ENCODE measurements at regions not wholly inside any gene's neighbourhood (a gene's known extent, or its start where the extent isn't known, plus 50 kb on each side); places are given as distances from the start of the nearest gene placed in this dataset.

DNA sequence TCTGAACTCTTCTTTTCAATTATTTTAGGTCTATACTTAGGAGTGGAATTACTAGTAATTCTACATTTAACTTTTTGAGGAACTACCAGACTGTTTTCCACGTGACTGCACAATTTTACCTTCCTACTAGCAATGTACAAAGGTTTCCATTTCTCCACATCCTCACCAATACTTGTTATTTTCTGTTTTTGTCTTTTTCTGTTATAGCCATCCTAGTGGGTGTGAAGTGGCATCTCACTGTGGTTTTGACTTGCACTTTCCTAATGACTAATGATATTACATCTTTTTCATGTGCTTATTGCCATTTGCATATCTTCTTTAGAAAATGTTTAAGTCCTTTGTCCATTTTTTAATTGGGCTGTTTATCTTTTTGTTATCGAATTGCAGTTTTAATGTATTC is 136.9 kb upstream of the EGFLAM start (continued):
- TF ChIP-seq, protein P1, sequence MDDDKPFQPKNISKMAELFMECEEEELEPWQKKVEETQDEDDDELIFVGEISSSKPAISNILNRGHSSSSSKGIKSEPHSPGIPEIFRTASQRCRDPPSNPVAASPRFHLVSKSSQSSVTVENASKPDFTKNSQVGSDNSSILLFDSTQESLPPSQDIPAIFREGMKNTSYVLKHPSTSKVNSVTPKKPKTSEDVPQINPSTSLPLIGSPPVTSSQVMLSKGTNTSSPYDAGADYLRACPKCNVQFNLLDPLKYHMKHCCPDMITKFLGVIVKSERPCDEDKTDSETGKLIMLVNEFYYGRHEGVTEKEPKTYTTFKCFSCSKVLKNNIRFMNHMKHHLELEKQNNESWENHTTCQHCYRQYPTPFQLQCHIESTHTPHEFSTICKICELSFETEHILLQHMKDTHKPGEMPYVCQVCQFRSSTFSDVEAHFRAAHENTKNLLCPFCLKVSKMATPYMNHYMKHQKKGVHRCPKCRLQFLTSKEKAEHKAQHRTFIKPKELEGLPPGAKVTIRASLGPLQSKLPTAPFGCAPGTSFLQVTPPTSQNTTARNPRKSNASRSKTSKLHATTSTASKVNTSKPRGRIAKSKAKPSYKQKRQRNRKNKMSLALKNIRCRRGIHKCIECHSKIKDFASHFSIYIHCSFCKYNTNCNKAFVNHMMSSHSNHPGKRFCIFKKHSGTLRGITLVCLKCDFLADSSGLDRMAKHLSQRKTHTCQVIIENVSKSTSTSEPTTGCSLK (tag by site-specific recombination; IDR thresholded peaks at IDR 0.05) = no peak

DNA sequence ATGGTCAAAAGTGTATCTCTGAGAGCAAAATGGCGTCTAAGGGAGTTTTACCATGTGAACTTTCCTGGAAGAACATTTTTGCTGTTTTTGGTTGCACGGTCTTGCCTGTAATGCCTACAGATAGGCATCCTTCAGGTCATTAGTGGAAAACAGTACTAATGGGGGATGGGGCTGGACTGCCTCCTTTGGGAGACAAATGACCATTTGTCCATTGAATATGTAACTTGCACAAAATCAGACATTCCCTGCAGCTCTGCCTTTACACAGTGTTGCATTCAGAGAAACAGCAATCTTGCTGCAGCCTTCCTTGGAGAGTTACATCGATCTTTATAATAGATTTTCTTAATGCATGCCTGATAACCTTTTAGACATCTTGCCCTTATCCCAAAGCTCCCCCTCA is 138.5 kb upstream of the EGFLAM start:
- Histone ChIP-seq H3K36me3 (ENCODE audit: control insufficient read depth in 2 of 2, insufficient read depth in 1 of 2, low read length in 2 of 2) (no peaks in the 10 kb centered on the region), H3K9me3 (ENCODE audit: control insufficient read depth, insufficient read depth, low read depth, low read length) (no peaks in the 10 kb centered on the region), H3K27ac (ENCODE audit: extremely low read depth, low read depth, low read length) (no peak overlapping the region), H3K4me1 (ENCODE audit: control insufficient read depth, insufficient read depth, low read length) (no peaks in the 10 kb centered on the region), H3K4me3 (ENCODE audit: low read depth, low read length) (no peak overlapping the region)
- TF ChIP-seq ZNF24 (tag by site-specific recombination; IDR thresholded peaks at IDR 0.05) = no peak
- TF ChIP-seq ZNF561 (tag by site-specific recombination; IDR thresholded peaks at IDR 0.05; ENCODE audit: borderline replicate concordance) = no peak
- TF ChIP-seq, protein P2, sequence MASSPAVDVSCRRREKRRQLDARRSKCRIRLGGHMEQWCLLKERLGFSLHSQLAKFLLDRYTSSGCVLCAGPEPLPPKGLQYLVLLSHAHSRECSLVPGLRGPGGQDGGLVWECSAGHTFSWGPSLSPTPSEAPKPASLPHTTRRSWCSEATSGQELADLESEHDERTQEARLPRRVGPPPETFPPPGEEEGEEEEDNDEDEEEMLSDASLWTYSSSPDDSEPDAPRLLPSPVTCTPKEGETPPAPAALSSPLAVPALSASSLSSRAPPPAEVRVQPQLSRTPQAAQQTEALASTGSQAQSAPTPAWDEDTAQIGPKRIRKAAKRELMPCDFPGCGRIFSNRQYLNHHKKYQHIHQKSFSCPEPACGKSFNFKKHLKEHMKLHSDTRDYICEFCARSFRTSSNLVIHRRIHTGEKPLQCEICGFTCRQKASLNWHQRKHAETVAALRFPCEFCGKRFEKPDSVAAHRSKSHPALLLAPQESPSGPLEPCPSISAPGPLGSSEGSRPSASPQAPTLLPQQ (tag by site-specific recombination; IDR thresholded peaks at IDR 0.05) = no peak
- TF ChIP-seq BCL11B (tag by site-specific recombination; IDR thresholded peaks at IDR 0.05; ENCODE audit: low read depth) = no peak
- TF ChIP-seq ZNF585B (tag by site-specific recombination; IDR thresholded peaks at IDR 0.05) = no peak
- no peak for TF ChIP-seq GLIS1 (tag by site-specific recombination; IDR thresholded peaks at IDR 0.05)
- no peak for TF ChIP-seq KLF8 (tag by site-specific recombination; IDR thresholded peaks at IDR 0.05)
- TF ChIP-seq ZNF623 (tag by site-specific recombination; IDR thresholded peaks at IDR 0.05) = no peak
- TF ChIP-seq KLF10 (tag by site-specific recombination; IDR thresholded peaks at IDR 0.05) = no peak
- no peak for TF ChIP-seq ZNF677 (tag by site-specific recombination; IDR thresholded peaks at IDR 0.05)
- TF ChIP-seq, protein P3, sequence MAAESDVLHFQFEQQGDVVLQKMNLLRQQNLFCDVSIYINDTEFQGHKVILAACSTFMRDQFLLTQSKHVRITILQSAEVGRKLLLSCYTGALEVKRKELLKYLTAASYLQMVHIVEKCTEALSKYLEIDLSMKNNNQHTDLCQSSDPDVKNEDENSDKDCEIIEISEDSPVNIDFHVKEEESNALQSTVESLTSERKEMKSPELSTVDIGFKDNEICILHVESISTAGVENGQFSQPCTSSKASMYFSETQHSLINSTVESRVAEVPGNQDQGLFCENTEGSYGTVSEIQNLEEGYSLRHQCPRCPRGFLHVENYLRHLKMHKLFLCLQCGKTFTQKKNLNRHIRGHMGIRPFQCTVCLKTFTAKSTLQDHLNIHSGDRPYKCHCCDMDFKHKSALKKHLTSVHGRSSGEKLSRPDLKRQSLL (tag by site-specific recombination; IDR thresholded peaks at IDR 0.05) = no peak
- TF ChIP-seq, protein P4, sequence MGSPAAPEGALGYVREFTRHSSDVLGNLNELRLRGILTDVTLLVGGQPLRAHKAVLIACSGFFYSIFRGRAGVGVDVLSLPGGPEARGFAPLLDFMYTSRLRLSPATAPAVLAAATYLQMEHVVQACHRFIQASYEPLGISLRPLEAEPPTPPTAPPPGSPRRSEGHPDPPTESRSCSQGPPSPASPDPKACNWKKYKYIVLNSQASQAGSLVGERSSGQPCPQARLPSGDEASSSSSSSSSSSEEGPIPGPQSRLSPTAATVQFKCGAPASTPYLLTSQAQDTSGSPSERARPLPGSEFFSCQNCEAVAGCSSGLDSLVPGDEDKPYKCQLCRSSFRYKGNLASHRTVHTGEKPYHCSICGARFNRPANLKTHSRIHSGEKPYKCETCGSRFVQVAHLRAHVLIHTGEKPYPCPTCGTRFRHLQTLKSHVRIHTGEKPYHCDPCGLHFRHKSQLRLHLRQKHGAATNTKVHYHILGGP (tag by site-specific recombination; IDR thresholded peaks at IDR 0.05) = no peak
- TF ChIP-seq SETDB1 (IDR thresholded peaks at IDR 0.05; ENCODE audit: insufficient read length, low read length) = no peak
- TF ChIP-seq, protein P5, sequence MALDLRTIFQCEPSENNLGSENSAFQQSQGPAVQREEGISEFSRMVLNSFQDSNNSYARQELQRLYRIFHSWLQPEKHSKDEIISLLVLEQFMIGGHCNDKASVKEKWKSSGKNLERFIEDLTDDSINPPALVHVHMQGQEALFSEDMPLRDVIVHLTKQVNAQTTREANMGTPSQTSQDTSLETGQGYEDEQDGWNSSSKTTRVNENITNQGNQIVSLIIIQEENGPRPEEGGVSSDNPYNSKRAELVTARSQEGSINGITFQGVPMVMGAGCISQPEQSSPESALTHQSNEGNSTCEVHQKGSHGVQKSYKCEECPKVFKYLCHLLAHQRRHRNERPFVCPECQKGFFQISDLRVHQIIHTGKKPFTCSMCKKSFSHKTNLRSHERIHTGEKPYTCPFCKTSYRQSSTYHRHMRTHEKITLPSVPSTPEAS (tag by site-specific recombination; IDR thresholded peaks at IDR 0.05) = no peak
- no peak for TF ChIP-seq ZNF544 (tag by site-specific recombination; IDR thresholded peaks at IDR 0.05)
- no peak for TF ChIP-seq ZNF335 (tag by site-specific recombination; conservative IDR thresholded peaks at IDR 0.05)
- TF ChIP-seq ZNF600 (tag by site-specific recombination; IDR thresholded peaks at IDR 0.05) = no peak
- no peak for TF ChIP-seq ZNF423 (tag by site-specific recombination; IDR thresholded peaks at IDR 0.05)
- no peak for TF ChIP-seq ZNF404 (tag by site-specific recombination; IDR thresholded peaks at IDR 0.05)
- no peak for TF ChIP-seq ZNF23 (tag by site-specific recombination; IDR thresholded peaks at IDR 0.05; ENCODE audit: borderline replicate concordance)
- POLR2A ChIA-PET = no interaction called here
- CTCF ChIA-PET = interaction anchor here (0.6 kb wide), 1 partner anchor 90 kb away, joined by 3 read pairs; no protein-coding TSS in a partner anchor

Measured in HEK293 (cell line).